CD8-positive, alpha-beta memory T cell (primary cell): ENCODE measurements at regions not wholly inside any gene's neighbourhood (a gene's known extent, or its start where the extent isn't known, plus 50 kb on each side); places are given as distances from the start of the nearest gene placed in this dataset.
"Not testable (repeated sequence)": the region's sequence is repeated elsewhere in the genome, so short reads cannot be mapped to it uniquely, and the experiment has no call there.

Experiments used
- CTCF ChIA-PET: fragments of 350-600 bp; sonication (Branson Sonifier 250); formaldehyde crosslinking; loops from one replicate; lab custom pipeline; 2021; ENCODE audit warnings: antibody characterized with exemption; lab: Charles Lee
- POLR2A ChIA-PET: fragments of 350-600 bp; sonication (Branson Sonifier 250); formaldehyde crosslinking; loops from one replicate; lab custom pipeline; 2021; ENCODE audit warnings: antibody characterized with exemption; lab: Charles Lee
- DNase-seq, 5 donors: peaks; one replicate each; pipeline versions ENCODE4 v3.0.0 to v3.0.0-alpha.2; 2020 to 2022; ENCODE audit warnings: mixed read lengths in 1 of 5
- H3K27ac ChIP-seq: one replicate; pipeline ENCODE4 v1.7.0; 2013; ENCODE audit warnings: low read depth, mild to moderate bottlenecking, low read length, moderate library complexity
- H3K27me3 ChIP-seq: 2 replicates; pipeline ENCODE4 v1.7.0; 2013; ENCODE audit warnings: low read length, mild to moderate bottlenecking; ENCODE audit not compliant: insufficient read depth, poor library complexity, severe bottlenecking
- H3K36me3 ChIP-seq: 2 replicates; pipeline ENCODE4 v1.7.0; 2013; ENCODE audit warnings: mild to moderate bottlenecking, low read length, moderate library complexity; ENCODE audit not compliant: insufficient read depth
- H3K4me1 ChIP-seq: 2 replicates; pipeline ENCODE4 v1.7.0; 2013; ENCODE audit warnings: mild to moderate bottlenecking, low read length, moderate library complexity; ENCODE audit not compliant: insufficient read depth
- H3K4me3 ChIP-seq: 2 replicates; pipeline ENCODE4 v1.7.0; 2013; ENCODE audit warnings: mild to moderate bottlenecking, low read length
- H3K9me3 ChIP-seq: 2 replicates; pipeline ENCODE4 v1.7.0; 2013; ENCODE audit warnings: mild to moderate bottlenecking, low read length
- H3K27ac Mint-ChIP-seq, 8 donors: one replicate each; pipeline ENCODE4 v1.8.0; 2020 to 2021; ENCODE audit warnings: mixed read lengths in 8 of 8, mild to moderate bottlenecking in 6 of 8, inconsistent platforms in 3 of 8, moderate library complexity in 3 of 8
- H3K27me3 Mint-ChIP-seq, 2 donors: one replicate each; pipeline ENCODE4 v1.8.0; 2020 to 2021; ENCODE audit warnings: mixed read lengths in 2 of 2, mild to moderate bottlenecking in 1 of 2, moderate library complexity in 1 of 2
- H3K36me3 Mint-ChIP-seq, 3 donors: one replicate each; pipeline ENCODE4 v1.8.0; 2020 to 2021; ENCODE audit warnings: mixed read lengths in 3 of 3, inconsistent platforms in 1 of 3, mild to moderate bottlenecking in 1 of 3
- H3K4me1 Mint-ChIP-seq, 3 donors: one replicate each; pipeline ENCODE4 v1.8.0; 2020 to 2021; ENCODE audit warnings: mixed read lengths in 3 of 3, inconsistent platforms in 1 of 3, mild to moderate bottlenecking in 1 of 3
- H3K4me3 Mint-ChIP-seq, 7 donors: one replicate each; pipeline ENCODE4 v1.8.0; 2020 to 2021; ENCODE audit warnings: mixed read lengths in 7 of 7, mild to moderate bottlenecking in 6 of 7, moderate library complexity in 4 of 7, inconsistent platforms in 2 of 7
- H3K9me3 Mint-ChIP-seq, 5 donors: one replicate each; pipeline ENCODE4 v1.8.0; 2020 to 2022; ENCODE audit warnings: mixed read lengths in 5 of 5, mild to moderate bottlenecking in 3 of 5, moderate library complexity in 2 of 5, inconsistent platforms in 1 of 5

GRCh38 chr5:74490814-74491213 lies 149.7 kb downstream of the ENC1 start:
- no peak for DNase-seq
- Histone ChIP-seq H3K27ac (no peak overlapping the region), H3K4me3 (no peak overlapping the region), H3K27me3 (no peaks in the 10 kb centered on the region), H3K36me3 (no peaks in the 10 kb centered on the region), H3K9me3 (no peaks in the 10 kb centered on the region), H3K4me1 (no peaks in the 10 kb centered on the region)
- Mint-ChIP-seq H3K9me3 (peaks cover 0 to 2% (median 0%) of the 10 kb centered on the region in 5 donors), H3K27me3 (peaks cover 5 to 6% of the 10 kb centered on the region in 2 donors), H3K4me1 (peaks cover 0 to 8% (median 7%) of the 10 kb centered on the region in 3 donors), H3K27ac (no peak overlapping the region), H3K36me3 (peaks cover 0 to 2% (median 0%) of the 10 kb centered on the region in 3 donors), H3K4me3 (peak overlapping the region in 2 of 7 donors; percentile 30 to 56)
- ChIA-PET POLR2A (no interaction called here), CTCF (no interaction called here)

GRCh38 chr5:74482990-74483389 lies 157.5 kb downstream of the ENC1 start:
- no peak overlapping the region for H3K27ac Mint-ChIP-seq
- no peaks in the 10 kb centered on the region for H3K27me3 ChIP-seq
- CTCF ChIA-PET, result no interaction called here
- H3K9me3 Mint-ChIP-seq, result no peaks in the 10 kb centered on the region
- DNase-seq, result no peak
- no peak overlapping the region for H3K27ac ChIP-seq
- H3K27me3 Mint-ChIP-seq, result no peaks in the 10 kb centered on the region
- H3K9me3 ChIP-seq, result no peaks in the 10 kb centered on the region
- H3K36me3 ChIP-seq, result no peaks in the 10 kb centered on the region
- no peak overlapping the region for H3K4me3 ChIP-seq
- POLR2A ChIA-PET, result no interaction called here
- H3K4me3 Mint-ChIP-seq, result no peak overlapping the region
- H3K4me1 Mint-ChIP-seq, result no peaks in the 10 kb centered on the region
- no peaks in the 10 kb centered on the region for H3K4me1 ChIP-seq
- H3K36me3 Mint-ChIP-seq, result no peaks in the 10 kb centered on the region

- H3K27me3 Mint-ChIP-seq, result no peaks in the 10 kb centered on the region
- H3K4me1 Mint-ChIP-seq, result no peaks in the 10 kb centered on the region
- Histone ChIP-seq H3K4me3 (no peak overlapping the region), H3K4me1 (no peaks in the 10 kb centered on the region), H3K9me3 (no peaks in the 10 kb centered on the region), H3K27ac (no peak overlapping the region), H3K27me3 (no peaks in the 10 kb centered on the region), H3K36me3 (no peaks in the 10 kb centered on the region)
- CTCF ChIA-PET, result no interaction called here
- H3K4me3 Mint-ChIP-seq, result no peak overlapping the region
- no peaks in the 10 kb centered on the region for H3K36me3 Mint-ChIP-seq
- POLR2A ChIA-PET, result no interaction called here
- no peak for DNase-seq
- H3K27ac Mint-ChIP-seq, result no peak overlapping the region
- H3K9me3 Mint-ChIP-seq, result no peaks in the 10 kb centered on the region
These were observed 158.0 kb downstream of the ENC1 start for GRCh38 chr5:74482523-74482922.

- H3K4me3 Mint-ChIP-seq, H3K4me1 ChIP-seq, H3K4me3 ChIP-seq, DNase-seq, H3K27me3 Mint-ChIP-seq, H3K9me3 ChIP-seq, CTCF ChIA-PET, POLR2A ChIA-PET, H3K36me3 Mint-ChIP-seq, H3K27ac Mint-ChIP-seq, H3K36me3 ChIP-seq, H3K27ac ChIP-seq, H3K27me3 ChIP-seq, H3K4me1 Mint-ChIP-seq, H3K9me3 Mint-ChIP-seq: not testable (repeated sequence)
These were observed 159.2 kb downstream of the ENC1 start for GRCh38 chr5:74481357-74481756.

- H3K36me3 Mint-ChIP-seq, result no peaks in the 10 kb centered on the region
These were observed 160.3 kb downstream of the ENC1 start for GRCh38 chr5:74480201-74480600.

GRCh38 chr5:74478328-74478727 lies 162.2 kb downstream of the ENC1 start:
- DNase-seq, result no peak
- ChIA-PET POLR2A (no interaction called here), CTCF (no interaction called here)
- Histone ChIP-seq H3K4me3 (no peak overlapping the region), H3K4me1 (no peaks in the 10 kb centered on the region), H3K36me3 (no peaks in the 10 kb centered on the region), H3K27ac (no peak overlapping the region), H3K27me3 (no peaks in the 10 kb centered on the region), H3K9me3 (no peaks in the 10 kb centered on the region)
- peak overlapping the region in 1 of 8 donors; percentile 94 for H3K27ac Mint-ChIP-seq
- H3K27me3 Mint-ChIP-seq, result peaks cover 1 to 13% of the 10 kb centered on the region in 2 donors
- H3K4me3 Mint-ChIP-seq, result no peak overlapping the region
- H3K36me3 Mint-ChIP-seq, result no peaks in the 10 kb centered on the region
- H3K4me1 Mint-ChIP-seq, result peaks cover 0 to 5% (median 0%) of the 10 kb centered on the region in 3 donors
- H3K9me3 Mint-ChIP-seq, result no peaks in the 10 kb centered on the region

More at GRCh38 chr5:74480201-74480600, 160.3 kb downstream of the ENC1 start:
- H3K27me3 Mint-ChIP-seq, result peaks cover 1 to 13% of the 10 kb centered on the region in 2 donors
- no peak overlapping the region for H3K27ac Mint-ChIP-seq
- peaks cover 0 to 5% (median 0%) of the 10 kb centered on the region in 3 donors for H3K4me1 Mint-ChIP-seq
- Histone ChIP-seq H3K4me1 (no peaks in the 10 kb centered on the region), H3K36me3 (no peaks in the 10 kb centered on the region), H3K9me3 (no peaks in the 10 kb centered on the region), H3K27ac (no peak overlapping the region), H3K27me3 (no peaks in the 10 kb centered on the region), H3K4me3 (no peak overlapping the region)
- no peaks in the 10 kb centered on the region for H3K9me3 Mint-ChIP-seq
- CTCF ChIA-PET, result no interaction called here
- H3K4me3 Mint-ChIP-seq, result no peak overlapping the region
- POLR2A ChIA-PET, result no interaction called here
- DNase-seq, result no peak

GRCh38 chr5:74477761-74478160 lies 162.8 kb downstream of the ENC1 start:
- Mint-ChIP-seq H3K4me1 (peaks cover 0 to 5% (median 0%) of the 10 kb centered on the region in 3 donors), H3K4me3 (no peak overlapping the region), H3K36me3 (no peaks in the 10 kb centered on the region), H3K27me3 (peaks cover 3 to 13% of the 10 kb centered on the region in 2 donors), H3K9me3 (no peaks in the 10 kb centered on the region), H3K27ac (no peak overlapping the region)
- H3K4me1 ChIP-seq, result no peaks in the 10 kb centered on the region
- ChIA-PET CTCF (no interaction called here), POLR2A (no interaction called here)
- no peaks in the 10 kb centered on the region for H3K27me3 ChIP-seq
- no peak overlapping the region for H3K27ac ChIP-seq
- no peak overlapping the region for H3K4me3 ChIP-seq
- H3K36me3 ChIP-seq, result no peaks in the 10 kb centered on the region
- H3K9me3 ChIP-seq, result no peaks in the 10 kb centered on the region
- DNase-seq, result no peak

GRCh38 chr5:74476819-74477453 lies 163.6 kb downstream of the ENC1 start:
- H3K27me3 ChIP-seq, result no peaks in the 10 kb centered on the region
- H3K27ac ChIP-seq, result no peak overlapping the region
- H3K27ac Mint-ChIP-seq, result no peak overlapping the region
- H3K36me3 Mint-ChIP-seq, result no peaks in the 10 kb centered on the region
- POLR2A ChIA-PET, result no interaction called here
- CTCF ChIA-PET, result no interaction called here
- H3K9me3 ChIP-seq, result no peaks in the 10 kb centered on the region
- H3K4me1 ChIP-seq, result no peaks in the 10 kb centered on the region
- H3K27me3 Mint-ChIP-seq, result peaks cover 3 to 13% of the 10 kb centered on the region in 2 donors
- no peaks in the 10 kb centered on the region for H3K9me3 Mint-ChIP-seq
- no peak overlapping the region for H3K4me3 ChIP-seq
- H3K36me3 ChIP-seq, result no peaks in the 10 kb centered on the region
- DNase-seq, result no peak
- H3K4me1 Mint-ChIP-seq, result peaks cover 0 to 5% (median 0%) of the 10 kb centered on the region in 3 donors
- no peak overlapping the region for H3K4me3 Mint-ChIP-seq
